Choroid plexus epithelial cell (primary cell): ENCODE measurements at regions not wholly inside any gene's neighbourhood (a gene's known extent, or its start where the extent isn't known, plus 50 kb on each side); places are given as distances from the start of the nearest gene placed in this dataset.

Experiments
- DNase-seq: peaks from one replicate; pipeline ENCODE4 v3.0.0-alpha.2; 2010; ENCODE audit warnings: low read depth
- H3K4me3 ChIP-seq: 2 replicates; pipeline ENCODE4 v1.5.1; 2011; ENCODE audit warnings: low read depth, mild to moderate bottlenecking, control low read depth, low read length, moderate library complexity
- CTCF ChIP-seq: conservative IDR thresholded peaks from 2 replicates; pipeline ENCODE4 v1.5.1; 2011; ENCODE audit warnings: low read depth, mild to moderate bottlenecking, control low read depth, inconsistent platforms, low read length, moderate library complexity

GRCh38 chr16:79456036-79456435 lies 144.5 kb downstream of the MAF start:
- DNase-seq: no peak
- TF ChIP-seq CTCF: no peak
- no peak overlapping the region for H3K4me3 ChIP-seq

- no peak for DNase-seq
- TF ChIP-seq CTCF: no peak
- no peak overlapping the region for H3K4me3 ChIP-seq
Measured at GRCh38 chr16:79452671-79453070, 147.9 kb downstream of the MAF start.

GRCh38 chr16:79451196-79451816 lies 149.2 kb downstream of the MAF start:
- H3K4me3 ChIP-seq: no peak overlapping the region
- DNase-seq: no peak
- no peak for TF ChIP-seq CTCF

- no peak overlapping the region for H3K4me3 ChIP-seq
- DNase-seq: no peak
Measured at GRCh38 chr16:79449900-79450299, 150.6 kb downstream of the MAF start.

GRCh38 chr16:79449067-79449769 lies 151.3 kb downstream of the MAF start:
- TF ChIP-seq CTCF: no peak
- no peak overlapping the region for H3K4me3 ChIP-seq

More at GRCh38 chr16:79449900-79450299, 150.6 kb downstream of the MAF start:
- TF ChIP-seq CTCF: no peak

GRCh38 chr16:79444572-79444971 lies 156.0 kb downstream of the MAF start:
- no peak overlapping the region for H3K4me3 ChIP-seq
- no peak for DNase-seq
- TF ChIP-seq CTCF: no peak

More at GRCh38 chr16:79449067-79449769, 151.3 kb downstream of the MAF start:
- DNase-seq: no peak

- no peak for DNase-seq
- H3K4me3 ChIP-seq: no peak overlapping the region
- no peak for TF ChIP-seq CTCF
Measured at GRCh38 chr16:79439901-79440300, 160.6 kb downstream of the MAF start.
